ENCODE measurements at regions not wholly inside any gene's neighbourhood (a gene's known extent, or its start where the extent isn't known, plus 50 kb on each side); places are given as distances from the start of the nearest gene placed in this dataset.
"Not testable (repeated sequence)": the region's sequence is repeated elsewhere in the genome, so short reads cannot be mapped to it uniquely, and the experiment has no call there.

- DNase-seq = no peak
These were observed 228.3 kb upstream of the IRX4 start for GRCh38 chr5:2110934-2111462.

DNA sequence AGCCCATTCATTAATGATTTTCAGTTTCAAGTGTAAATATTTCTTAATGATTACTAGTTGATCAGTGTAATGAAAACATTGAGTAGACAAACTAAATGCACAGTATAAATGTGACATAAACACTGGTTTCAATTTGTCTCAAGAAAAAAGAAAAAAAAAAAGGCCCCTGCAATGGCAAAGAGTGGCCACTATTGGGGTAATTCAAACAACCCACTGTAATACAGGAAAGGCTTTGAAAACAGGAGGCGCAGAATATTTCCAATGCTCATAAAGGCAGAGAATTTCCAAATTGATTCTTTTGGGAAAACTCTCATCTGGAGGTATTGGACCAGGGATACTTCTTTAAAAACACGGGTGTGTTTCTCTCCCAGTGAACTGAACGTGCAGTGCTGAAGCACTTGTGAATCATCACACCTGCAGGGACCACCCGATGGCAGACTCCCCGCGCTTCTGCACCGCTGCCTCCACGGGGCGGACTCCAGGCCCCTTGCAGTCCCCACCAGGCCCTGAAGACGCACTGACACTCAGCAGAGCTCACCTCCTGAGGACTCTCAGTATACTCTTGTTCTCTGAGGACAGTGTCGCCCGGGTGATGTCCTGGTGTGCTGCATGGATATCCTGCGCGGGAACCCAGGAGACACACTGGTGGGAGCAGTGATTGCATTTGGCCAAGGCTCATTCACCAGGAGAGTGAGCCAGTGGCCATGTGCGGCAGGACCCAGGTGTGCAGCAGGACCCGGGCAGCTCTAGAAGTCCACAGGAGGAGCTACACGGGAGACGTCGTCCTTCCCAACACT lies 227.6 kb upstream of the IRX4 start:
- DNase-seq = no peak

GRCh38 chr5:2109566-2109965 lies 226.8 kb upstream of the IRX4 start:
- DNase-seq = no peak

GRCh38 chr5:2106721-2107120 lies 224.0 kb upstream of the IRX4 start:
- no peak for DNase-seq

GRCh38 chr5:2105141-2105540 lies 222.4 kb upstream of the IRX4 start:
- no peak for DNase-seq

GRCh38 chr5:2103940-2104339 lies 221.2 kb upstream of the IRX4 start:
- no peak for DNase-seq

DNA sequence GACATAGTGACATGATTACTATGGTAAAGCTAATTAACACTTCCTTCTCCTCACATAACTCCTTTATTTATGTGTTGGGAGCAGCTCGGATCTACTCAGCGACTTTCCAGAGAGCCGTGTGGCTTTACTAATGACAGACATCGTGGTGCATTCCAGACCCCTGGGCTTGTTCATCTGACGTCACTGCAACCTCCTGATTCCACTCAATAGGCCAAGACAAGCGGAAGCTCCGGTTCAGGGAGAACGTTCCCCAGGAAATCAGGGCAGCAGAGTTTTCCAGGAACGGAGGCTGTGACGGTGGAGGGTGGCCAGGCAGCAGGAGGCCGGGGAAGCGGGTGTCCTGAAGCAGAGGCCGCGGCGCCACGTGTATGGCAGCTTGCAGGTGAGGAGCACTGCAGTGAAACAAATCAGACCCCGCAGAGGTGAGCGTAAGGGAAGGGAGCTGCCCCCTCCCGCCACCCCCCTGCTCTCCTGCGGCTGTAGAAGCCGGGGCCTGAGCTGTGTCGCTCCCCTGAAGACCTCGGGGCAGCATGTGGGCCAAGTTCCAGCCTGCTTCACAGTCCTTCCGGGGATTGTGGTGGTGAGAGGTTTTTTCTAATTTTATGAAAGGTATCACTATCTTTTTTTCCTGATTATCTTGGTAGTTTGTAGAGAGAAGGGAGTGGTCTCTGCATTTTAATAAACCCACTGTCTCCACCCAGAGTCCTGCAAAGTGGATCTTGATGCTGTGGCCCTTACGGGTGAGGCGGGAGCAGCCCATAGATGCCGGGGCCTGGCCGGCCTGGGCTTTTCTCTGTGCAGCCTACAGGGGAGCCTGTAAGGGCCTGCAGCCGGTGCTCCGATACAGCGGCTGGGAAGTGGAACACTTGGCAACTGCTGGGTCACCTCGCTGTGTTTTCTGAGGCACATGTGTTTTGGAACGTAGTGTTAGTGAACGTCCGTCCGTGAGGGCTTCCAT lies 220.4 kb upstream of the IRX4 start:
- no peak for DNase-seq

DNA sequence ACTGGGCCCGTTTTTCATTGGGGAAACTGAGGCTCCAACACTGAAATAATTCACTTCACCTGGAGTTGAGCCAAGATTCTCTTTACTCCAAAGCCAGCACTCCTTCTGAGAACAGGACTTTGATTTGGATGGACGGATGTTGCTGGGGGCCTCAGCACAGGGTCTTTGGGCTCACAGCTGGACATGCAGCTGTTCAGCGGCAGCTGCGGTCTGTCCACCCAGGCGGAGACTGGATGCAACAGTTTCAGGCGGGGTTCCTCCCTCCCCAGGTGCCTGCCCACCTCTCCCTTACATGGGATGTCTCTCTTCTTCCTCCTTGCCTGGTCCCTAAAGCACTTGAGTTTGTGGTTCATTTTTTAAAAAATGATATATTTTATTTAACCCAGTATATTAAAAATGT lies 219.0 kb upstream of the IRX4 start:
- no peak for DNase-seq

DNA sequence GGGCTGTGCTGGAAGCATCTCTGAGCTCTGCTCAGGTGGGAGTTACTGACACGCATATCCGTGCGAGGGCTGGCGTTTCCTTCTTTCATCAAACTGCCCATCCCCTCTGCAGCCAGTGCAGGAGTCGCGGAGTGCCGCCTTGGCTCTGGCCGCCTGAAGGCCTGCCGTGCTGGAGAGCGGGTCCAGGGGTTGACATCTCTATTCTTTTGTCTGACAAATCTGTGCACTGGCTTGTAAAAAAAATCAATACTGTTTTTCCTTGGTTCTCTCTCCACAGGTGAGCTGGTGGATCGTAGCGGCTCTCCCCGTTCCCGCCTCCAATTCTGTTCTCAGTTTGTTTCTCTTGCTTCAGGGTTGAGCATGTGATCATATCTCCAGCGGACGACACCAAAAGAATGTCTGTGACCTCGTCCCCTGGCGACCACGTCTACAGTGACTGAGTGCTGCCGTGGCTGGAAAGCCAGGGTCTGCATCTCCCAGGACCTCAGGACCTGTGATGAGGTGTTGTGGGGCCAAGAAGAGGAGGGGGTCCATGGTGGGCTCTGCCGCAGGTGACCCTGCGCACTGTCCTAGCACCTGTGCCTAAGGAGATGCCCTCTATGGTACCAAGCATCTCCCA lies 214.3 kb upstream of the IRX4 start:
- DNase-seq = no peak

- no peak for DNase-seq
These were observed 212.3 kb upstream of the IRX4 start for GRCh38 chr5:2095011-2095410.

DNA sequence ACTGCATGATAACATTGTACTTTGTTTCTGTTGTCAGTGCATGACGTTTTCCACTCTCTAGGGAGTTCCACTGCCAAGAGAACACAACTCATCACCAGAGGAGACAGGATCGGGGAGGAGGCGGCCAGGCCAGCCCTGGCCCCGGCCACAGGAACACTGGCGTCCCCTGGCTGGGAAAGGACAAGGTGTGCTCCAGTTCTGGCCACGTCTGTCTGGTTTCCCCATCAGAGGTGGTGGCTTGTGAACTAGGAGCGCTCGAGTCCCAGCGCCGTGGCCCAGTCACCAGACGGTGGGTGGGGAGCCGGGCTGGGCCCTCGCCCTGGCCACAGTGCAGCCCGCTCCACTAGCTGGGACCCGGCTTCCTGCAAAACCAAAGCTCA lies 211.9 kb upstream of the IRX4 start:
- DNase-seq = no peak

DNA sequence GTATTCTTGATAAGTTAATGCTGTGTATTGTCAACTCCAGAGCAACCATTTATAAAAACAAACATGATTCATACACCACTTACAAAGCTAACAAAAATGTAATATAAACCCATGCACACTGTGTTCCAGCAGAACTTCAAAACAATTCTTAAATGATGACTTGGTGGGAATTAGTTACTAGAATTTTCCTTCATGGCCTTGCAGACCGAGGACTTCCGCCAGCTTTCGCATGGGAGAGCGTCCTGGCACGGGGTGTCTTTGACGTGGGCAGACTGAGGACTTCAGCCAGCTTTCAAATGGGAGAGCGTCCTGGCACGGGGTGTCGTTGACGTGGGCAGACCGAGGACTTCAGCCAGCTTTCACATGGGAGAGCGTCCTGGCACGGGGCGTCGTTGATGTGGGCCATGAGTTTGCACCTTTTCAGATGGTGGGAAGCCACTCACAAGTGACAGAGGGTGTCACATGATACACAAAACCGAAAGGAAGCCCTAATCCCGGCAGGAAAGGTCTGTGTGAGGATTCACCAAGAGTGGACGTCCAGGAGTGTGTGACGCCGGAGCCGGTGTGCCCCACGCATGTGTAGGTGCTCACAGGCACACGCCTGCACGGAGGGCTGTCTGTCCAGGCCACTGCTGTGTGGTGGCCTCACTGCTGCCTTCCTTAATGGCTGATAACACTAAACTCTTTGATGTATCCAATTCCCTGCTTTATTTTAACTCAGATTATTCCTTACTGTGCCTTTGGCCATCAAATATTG lies 211.3 kb upstream of the IRX4 start:
- no peak for DNase-seq

GRCh38 chr5:2091921-2092320 lies 209.2 kb upstream of the IRX4 start:
- DNase-seq = no peak

DNA sequence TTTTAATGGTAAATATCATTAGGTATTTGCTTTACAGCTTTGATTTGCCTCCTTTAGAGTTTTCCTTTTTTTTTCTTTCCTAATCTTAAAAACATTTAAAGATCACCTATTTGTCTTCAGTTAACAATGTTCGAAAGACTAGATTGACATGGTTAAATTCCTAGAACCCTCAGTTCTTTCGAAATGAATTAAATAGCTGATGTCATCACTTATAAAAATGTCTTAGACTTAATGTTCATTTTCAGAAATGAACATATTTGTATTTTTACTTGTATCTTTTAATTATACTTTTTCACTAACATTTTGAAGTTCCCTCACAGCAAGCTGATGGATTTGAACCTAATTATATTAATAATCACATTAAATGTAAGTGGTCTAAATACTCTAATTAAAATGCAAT lies 205.3 kb upstream of the IRX4 start:
- no peak for DNase-seq

- DNase-seq = no peak
These were observed 192.6 kb upstream of the IRX4 start for GRCh38 chr5:2075365-2075764.

DNA sequence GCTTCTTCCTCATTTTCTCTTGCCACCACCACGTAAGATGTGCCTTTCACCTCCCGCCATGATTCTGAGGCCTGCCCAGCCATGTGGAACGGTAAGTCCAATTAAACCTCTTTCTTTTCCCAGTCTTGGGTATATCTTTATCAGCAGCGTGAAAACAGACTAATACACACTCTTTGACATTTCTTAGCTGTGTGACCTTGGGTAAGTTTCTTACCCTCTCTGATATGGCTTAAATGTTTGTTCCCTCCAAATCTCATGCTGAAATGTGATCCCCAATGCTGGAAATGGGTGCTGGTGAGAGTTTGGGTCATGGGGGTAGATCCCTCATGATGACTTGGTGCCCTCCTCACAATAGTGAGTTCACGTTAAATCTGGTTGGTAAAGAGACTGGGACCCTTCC lies 188.8 kb upstream of the IRX4 start:
- DNase-seq = no peak

DNA sequence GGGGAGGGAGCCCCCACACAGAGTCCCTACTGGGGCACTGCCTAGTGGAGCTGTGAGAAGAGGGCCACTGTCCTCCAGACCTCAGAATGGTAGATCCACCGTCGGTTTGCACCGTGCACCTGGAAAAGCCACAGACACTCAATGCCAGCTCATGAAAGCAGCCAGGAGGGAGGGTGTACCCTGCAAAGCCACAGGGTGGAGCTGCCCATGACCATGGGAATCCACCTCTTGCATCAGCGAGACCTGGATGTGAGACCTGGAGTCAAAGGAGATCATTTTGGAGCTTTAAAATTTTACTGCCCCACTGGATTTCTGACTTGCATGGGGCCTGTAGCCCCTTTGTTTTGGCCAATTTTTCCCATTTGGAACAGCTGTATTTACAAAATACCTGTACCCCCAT lies 188.1 kb upstream of the IRX4 start:
- DNase-seq = not testable (repeated sequence)

- DNase-seq = no peak
These were observed 185.8 kb upstream of the IRX4 start for GRCh38 chr5:2068531-2068930.

DNA sequence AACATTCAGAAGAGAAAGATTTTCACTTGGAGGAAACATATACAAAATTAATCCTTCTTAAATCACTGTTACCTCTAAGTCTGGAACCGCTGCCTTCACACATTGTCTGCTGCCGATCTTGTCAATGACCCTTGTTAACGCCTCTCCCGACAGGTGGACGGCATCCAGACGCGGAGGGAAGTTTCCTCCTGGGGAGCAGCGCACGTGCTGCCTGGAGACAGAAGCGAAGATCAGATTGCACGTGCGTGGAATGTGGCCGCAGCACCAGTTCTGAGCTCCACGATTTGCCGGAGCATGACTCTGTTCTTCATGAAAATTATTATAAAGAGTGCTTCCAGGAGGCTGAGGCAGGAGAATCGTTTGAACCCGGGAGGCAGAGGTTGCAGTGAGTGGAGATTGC lies 183.6 kb upstream of the IRX4 start:
- no peak for DNase-seq

DNA sequence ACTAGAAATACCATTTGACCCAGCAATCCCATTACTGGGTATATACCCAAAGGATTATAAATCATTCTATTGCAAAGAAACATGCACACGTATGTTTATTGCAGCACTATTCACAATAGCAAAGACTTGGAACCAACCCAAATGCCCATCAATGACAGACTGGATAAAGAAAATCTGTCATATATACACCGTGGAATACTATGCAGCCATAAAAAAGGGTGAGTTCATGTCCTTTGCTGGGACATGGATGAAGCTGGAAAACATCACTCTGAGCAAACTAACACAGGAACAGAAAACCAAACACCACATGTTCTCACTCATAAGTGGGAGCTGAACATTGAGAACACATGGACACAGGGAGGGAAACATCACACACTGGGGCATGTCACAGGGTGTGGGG lies 180.7 kb upstream of the IRX4 start:
- DNase-seq = not testable (repeated sequence)

DNA sequence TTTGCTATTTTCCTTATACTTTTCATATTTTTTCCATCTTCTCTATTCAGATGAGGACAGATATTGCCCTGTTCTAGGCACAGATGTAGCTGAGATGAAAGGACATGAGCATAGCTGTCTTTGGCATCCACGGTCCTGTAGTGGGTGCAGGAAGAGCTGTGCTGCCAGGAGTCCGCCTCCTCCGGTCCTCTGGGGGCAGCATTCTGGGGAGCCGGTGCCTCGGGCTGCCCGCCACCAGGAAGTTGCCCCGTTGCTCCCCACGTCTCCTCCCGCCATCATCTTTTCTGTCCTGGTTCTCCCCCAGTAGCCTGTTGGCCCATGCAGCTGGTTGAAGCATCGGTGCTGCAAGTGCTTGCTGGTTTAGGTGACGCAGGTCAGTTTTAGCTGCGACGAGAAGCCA lies 170.0 kb upstream of the IRX4 start:
- no peak for DNase-seq
